ENCODE measurements at regions not wholly inside any gene's neighbourhood (a gene's known extent, or its start where the extent isn't known, plus 50 kb on each side); places are given as distances from the start of the nearest gene placed in this dataset.

DNA sequence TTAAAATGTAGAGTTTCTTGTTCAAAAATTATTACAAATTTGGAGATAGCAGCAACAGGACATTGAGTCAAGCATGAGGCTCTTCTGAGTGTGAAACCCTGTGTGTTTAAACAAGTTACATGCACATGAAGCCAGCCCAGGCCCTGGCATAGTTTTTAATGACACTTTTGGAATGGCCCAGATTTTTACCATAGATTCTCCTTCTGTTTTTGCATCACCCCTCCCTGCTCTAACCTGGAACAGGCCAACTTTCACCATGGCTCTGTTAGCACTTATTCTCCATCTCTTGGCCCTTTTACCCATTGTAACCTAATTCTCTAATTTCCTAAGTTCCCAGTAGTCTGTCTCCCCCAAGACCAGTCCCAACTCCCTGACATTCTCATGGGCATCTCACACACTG, 63.1 kb upstream of the PRSS23 start:
- no peak overlapping the region for H2AFZ ChIP-seq
- no peak overlapping the region for H3K27ac ChIP-seq (ENCODE audit: low read depth)
- no peaks in the 10 kb centered on the region for H4K20me1 ChIP-seq (replicated peaks; ENCODE audit: insufficient read depth)
- no peak for ATAC-seq
- no peak overlapping the region for H3K4me3 Mint-ChIP-seq
- peaks cover 16% of the 10 kb centered on the region; the same call in 1 of the 2 replicates for H3K9me2 ChIP-seq (ENCODE audit: insufficient read depth)
- H3K36me3 ChIP-seq (ENCODE audit: insufficient read depth): no peaks in the 10 kb centered on the region
- H3K4me2 ChIP-seq: no peak overlapping the region
- DNase-seq (ENCODE audit: low spot score): no peak
- no peaks in the 10 kb centered on the region for H3K27me3 ChIP-seq (ENCODE audit: insufficient read depth)
- no peaks in the 10 kb centered on the region for H3K4me1 ChIP-seq (ENCODE audit: insufficient read depth)
- H3K27me3 Mint-ChIP-seq (ENCODE audit: insufficient read depth, low read depth, poor library complexity): no peaks in the 10 kb centered on the region
- H3K9me3 Mint-ChIP-seq: peaks cover 2% of the 10 kb centered on the region; the same call in 2 of the 3 replicates
- H3K4me1 Mint-ChIP-seq: peaks cover 18% of the 10 kb centered on the region
- H3K36me3 Mint-ChIP-seq (ENCODE audit: low read depth): no peaks in the 10 kb centered on the region
- H3K79me2 ChIP-seq (replicated peaks; ENCODE audit: insufficient read depth): no peaks in the 10 kb centered on the region
- no peaks in the 10 kb centered on the region for H3F3A ChIP-seq (replicated peaks; ENCODE audit: low read depth)
- no peak overlapping the region for H3K27ac Mint-ChIP-seq
- no peak for TF ChIP-seq POLR2AphosphoS5 (IDR thresholded peaks at IDR 0.05; ENCODE audit: low read depth)
- no peak for TF ChIP-seq NANOG (IDR thresholded peaks at IDR 0.05; ENCODE audit: borderline replicate concordance)
- no peak for TF ChIP-seq CREB1 (CRISPR knock-in tag; IDR thresholded peaks at IDR 0.05; ENCODE audit: low read depth)
- TF ChIP-seq EZH2 (IDR thresholded peaks at IDR 0.05; ENCODE audit: low read depth, unreplicated experiment): no peak
- no peak for TF ChIP-seq ZNF462 (CRISPR knock-in tag; IDR thresholded peaks at IDR 0.05)
- no peak for TF ChIP-seq CTCF (conservative IDR thresholded peaks at IDR 0.05; ENCODE audit: low read depth in 2 of 2)
- TF ChIP-seq JUNB (IDR thresholded peaks at IDR 0.05; ENCODE audit: unreplicated experiment): no peak
- TF ChIP-seq ZNF114 (CRISPR knock-in tag; IDR thresholded peaks at IDR 0.05): no peak
- TF ChIP-seq ZNF331 (CRISPR knock-in tag; IDR thresholded peaks at IDR 0.05; ENCODE audit: low read depth): no peak
- no peak for TF ChIP-seq STAT1 (IDR thresholded peaks at IDR 0.05; ENCODE audit: unreplicated experiment)
- TF ChIP-seq EZH2phosphoT487 (IDR thresholded peaks at IDR 0.05; ENCODE audit: unreplicated experiment): no peak
- TF ChIP-seq REST (IDR thresholded peaks at IDR 0.05; ENCODE audit: unreplicated experiment): no peak
- TF ChIP-seq ETS1 (IDR thresholded peaks at IDR 0.05): no peak
- no peak overlapping the region for H3K4me3 ChIP-seq

All from GM23338 (cell line).